ENCODE measurements at regions not wholly inside any gene's neighbourhood (a gene's known extent, or its start where the extent isn't known, plus 50 kb on each side); places are given as distances from the start of the nearest gene placed in this dataset.

DNA sequence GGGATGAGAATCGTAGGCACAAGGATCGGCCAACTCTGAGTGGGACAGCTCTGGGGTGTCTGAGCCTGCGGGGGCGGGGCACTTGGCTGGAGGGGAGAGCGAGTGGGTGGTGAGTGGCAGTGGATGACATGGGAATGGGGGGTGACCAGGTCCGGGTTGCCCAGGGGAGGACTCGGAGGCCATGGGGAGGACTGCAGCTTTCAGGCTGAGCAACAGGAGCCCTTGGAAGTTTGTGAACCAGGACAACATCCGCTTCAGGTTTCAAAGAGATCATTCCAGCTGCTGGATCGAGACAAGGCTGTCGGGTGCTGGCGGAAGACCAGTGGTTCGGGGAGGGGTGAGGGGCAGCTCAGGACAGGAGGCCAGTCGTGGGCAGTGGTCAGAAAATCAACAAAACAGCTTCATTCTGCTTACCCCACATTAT lies 124.4 kb upstream of the IRF2BP2 start:
- DNase-seq (ENCODE audit: low read depth, low spot score): no peak
- no peak overlapping the region for H3K27ac ChIP-seq

DNA sequence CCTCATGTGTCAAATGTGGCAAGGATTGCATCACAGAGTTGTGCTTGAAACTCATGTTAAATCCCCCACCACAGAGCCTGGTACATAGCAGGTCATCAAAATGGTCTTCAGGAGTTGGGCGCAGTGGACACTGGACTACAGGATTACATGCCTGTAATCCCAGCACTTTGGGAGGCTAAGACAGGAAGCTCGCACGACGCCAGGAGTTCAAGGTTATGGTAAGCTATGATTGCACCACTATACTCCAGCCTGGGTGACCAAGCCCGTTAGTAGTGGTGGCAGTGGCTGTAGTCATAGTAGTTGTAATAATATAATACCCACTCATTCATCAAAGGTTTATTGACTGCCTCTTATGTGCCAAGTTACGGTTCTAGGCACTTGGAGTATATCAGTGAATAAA lies 123.4 kb upstream of the IRF2BP2 start:
- no peak for DNase-seq (ENCODE audit: low read depth, low spot score)
- no peak overlapping the region for H3K27ac ChIP-seq

DNA sequence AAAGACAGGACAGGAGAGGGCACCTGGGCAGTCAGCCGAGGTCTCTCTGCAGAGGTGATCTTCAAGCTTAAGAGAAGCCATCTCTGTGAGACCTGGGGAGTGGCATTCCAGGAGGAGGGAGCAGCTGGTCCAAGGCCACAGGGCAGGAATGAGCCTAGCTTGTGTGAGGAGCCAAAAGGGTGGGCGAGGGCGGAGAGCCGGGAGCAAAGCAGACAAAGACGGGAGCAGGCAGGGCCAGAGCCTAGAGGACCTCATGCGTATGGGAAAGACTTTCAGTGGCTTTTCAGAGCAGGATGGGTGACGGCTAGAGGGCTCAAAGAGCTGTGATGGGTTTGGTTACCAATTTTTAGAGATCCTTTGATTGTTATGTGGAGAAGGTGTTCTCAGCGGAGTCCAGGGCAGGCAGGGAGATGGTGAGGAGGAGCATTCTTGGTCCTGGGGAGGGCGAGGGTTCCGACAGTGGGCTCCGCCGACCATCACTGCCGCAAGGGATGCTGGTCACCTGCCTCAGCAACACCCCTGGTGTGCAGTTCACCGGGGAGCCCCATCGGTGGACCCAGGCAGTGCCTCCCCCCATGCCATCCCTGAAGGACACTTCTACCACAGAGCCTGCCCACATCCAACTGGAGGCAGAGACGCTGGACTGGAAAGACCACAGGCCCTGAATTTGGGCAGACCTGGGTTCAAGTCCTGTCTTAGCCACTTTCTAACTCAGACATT lies 122.9 kb upstream of the IRF2BP2 start:
- DNase-seq (ENCODE audit: low read depth, low spot score): no peak
- no peak overlapping the region for H3K27ac ChIP-seq

DNA sequence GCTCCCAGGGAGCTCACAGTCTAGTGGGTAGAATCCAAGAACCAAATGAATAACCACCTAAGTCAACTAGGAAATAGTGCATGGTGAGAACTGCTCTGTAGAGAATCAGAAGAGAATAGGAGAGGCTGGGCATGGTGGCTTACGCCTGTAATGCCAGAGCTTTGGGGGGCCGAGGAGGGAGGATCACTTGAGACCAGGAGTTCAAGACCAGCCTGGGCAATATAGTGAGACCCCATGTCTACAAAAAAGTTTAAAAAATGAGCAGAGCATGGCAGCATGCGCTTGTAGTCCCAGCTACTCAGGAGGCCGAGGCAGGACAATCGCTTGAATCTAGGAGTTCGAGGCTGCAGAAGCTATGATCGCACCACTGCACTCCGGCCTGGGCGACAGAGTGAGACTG lies 122.3 kb upstream of the IRF2BP2 start:
- peak overlapping the region; percentile 68 for H3K27ac ChIP-seq
- no peak for DNase-seq (ENCODE audit: low read depth, low spot score)

DNA sequence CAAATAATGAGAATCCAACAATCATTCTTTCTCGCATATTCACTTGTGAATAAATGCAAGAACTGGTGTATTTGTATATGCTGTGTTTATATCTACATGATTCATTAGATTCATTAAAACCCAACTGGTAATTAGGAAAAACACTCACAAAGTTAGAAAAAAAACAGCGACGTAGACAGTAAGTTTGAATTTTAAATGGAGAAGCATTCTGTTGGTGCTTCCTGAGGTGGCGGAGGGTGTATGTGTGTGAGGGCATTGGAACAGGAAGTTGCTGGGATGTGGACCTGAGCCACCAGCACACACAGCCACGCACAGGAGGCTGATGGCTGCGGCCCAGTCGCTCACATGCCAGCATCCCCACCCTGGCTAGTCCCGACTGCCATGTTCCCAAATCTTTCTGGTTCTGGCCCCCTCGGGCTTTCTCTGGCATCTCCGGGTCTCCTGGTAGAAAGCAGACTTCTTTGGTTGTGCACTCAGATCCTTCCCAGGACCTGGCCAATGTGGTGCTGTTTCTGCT lies 121.6 kb upstream of the IRF2BP2 start:
- H3K27ac ChIP-seq: peak overlapping the region; percentile 68
- no peak for DNase-seq (ENCODE audit: low read depth, low spot score)

DNA sequence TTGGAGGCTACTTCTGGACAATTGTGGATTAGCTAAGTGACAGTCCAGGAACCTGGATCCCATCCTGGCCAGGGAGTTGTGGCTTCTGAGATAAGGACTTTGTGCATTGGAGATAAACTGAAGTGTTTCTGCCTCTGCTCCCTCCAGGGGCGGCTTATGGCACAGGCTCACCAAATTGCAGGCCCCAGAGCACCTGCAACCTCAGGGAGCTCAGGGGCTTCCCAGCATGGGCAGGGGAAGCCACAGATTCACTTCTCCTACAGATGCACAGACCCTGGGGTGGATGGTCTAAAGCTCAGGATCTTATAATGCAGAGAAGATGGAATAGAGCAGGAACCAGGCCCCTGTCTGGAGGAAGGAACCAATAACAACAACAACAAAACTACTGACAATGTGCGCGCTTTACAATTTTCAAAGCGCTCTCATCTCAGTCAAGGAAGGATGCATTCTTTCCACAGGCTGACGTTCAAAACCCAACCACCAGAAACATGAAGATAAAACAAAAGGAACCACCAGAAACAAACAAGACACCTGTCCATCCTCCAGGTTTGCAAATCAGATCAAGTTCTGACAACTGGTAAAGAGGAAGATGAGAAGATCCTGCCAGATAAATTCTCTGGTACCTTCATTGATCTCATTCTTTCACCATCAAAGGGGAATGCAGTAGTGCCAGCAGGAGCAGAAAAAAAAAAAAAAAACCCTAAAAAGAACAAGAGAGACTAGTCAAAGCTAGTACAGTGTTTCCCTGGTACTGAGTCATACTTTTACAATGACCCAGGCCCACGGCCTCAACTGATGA lies 121.0 kb upstream of the IRF2BP2 start:
- peak overlapping the region; percentile 68 for H3K27ac ChIP-seq

DNA sequence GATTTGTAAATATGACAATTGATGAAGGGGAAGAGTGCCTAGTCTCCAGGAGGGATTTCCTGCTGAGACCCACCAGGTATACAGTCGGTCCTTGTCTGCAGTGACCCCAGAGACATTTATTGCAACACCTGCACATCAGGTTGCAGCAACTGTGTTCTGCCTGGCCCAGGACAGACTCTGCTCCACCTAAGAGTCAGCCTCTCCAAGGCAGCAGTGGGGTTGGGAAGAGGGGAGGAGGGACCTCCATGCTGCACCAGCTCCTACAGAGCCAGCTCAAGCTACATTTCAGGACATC lies 120.4 kb upstream of the IRF2BP2 start:
- no peak overlapping the region for H3K27ac ChIP-seq
- DNase-seq (ENCODE audit: low read depth, low spot score): no peak

More for the DNA sequence above, 121.0 kb upstream of the IRF2BP2 start:
- DNase-seq (ENCODE audit: low read depth, low spot score): peak; percentile 78

DNA sequence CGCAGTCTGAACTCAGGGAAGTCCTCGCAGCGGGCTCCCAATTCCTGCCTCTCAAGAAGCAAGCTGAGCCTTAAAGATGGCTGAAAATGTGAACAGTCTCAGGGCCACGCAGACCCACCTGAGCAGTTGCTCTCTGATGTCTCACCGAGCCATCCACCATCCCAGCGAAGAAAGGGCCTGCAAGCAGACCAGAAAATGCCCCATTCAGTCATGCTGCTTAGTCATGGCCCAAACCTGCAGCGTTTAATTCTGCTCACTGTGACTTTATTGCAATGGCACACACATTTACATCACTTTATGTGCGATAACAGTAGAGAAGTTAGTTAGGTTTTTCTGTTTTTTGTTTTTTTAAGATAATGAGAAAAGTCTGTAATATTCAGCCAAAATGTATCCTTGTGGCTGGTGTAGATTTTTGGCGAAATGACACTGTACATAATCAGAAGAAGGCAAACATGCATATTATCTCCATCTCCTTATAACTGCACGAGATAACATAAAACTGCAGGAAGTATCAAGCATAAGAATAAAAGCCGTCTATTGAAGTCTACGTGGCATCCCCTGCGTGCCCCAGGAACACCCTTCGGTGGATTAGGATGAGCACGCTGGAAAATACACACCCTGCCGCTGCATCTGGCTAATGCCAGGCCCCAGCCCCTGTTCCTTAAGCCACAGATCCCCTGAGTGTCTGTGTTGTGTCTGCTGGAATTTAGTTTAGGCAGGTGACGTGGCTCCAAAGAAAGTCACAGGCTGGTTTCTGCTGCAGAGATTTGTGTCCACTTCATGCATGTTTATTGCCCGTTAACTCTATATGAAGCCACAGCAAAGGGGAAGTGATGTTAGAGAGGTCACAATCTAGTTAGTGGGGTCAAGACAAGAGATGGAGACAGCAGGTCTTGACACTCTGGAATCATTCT lies 119.8 kb upstream of the IRF2BP2 start:
- no peak for DNase-seq (ENCODE audit: low read depth, low spot score)
- H3K27ac ChIP-seq: no peak overlapping the region

DNA sequence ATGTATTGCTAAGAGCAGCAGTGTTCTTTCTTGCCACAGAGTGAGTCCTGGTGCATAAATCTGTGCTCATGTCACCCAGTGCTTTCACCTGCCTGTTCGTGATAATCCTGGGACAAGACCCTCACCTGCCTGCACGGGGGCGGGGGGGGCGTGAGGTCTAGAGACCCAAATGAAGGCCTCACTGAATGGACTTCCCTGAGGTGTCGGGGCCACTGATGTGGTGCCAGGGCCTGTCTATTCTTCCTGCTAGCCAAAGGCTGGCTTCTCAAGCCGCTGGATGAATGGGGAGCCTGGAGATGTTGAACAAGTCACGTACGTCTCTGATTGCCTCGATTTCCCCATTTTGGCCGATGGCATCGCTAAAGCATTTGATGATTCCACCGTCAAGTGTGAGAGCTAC lies 118.8 kb upstream of the IRF2BP2 start:
- DNase-seq (ENCODE audit: low read depth, low spot score): no peak
- H3K27ac ChIP-seq: no peak overlapping the region

DNA sequence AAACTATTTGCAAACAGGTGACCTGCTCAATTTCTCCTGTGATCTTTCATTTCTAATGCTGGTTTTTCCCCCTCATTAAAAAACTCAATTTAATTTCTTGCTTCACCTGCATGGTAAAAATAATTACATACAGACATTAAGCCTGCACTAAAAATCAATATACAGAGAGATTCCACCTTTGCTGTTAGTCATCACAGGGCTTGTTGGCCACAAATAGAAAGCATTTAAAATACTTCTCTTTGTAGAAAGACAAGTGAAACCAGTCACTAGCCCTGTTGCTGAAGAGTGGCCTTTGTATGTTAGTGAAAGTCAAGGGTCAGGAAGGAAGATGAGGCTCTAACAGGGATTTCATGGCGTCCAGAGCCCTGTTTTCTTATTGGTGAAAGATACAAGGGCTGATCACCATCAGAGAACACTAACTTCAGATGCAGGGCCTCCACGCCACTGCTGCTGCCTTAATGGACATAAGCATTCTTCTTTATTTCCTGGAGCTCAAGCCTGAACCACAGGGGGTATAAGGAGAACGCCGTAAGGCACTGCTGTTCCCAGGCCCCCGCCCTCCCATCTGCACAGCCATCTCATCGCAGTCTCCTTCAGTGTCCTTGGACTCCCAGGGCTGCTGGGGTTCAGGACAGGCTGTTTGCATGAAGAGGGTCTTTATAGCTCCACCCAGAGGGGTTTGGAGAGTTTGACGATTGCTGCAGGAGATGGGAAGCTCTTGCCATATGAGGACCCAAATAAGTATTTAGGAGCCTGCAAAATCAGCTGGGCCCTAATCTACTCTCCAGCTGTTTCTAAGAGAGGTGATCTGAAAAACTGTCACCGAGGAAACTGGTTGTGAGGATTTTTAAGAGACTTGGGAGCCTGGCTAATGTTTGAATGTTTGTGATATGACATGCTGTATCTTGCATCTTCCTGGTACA lies 117.3 kb upstream of the IRF2BP2 start:
- DNase-seq (ENCODE audit: low read depth, low spot score): no peak
- H3K27ac ChIP-seq: peak overlapping the region; percentile 99

DNA sequence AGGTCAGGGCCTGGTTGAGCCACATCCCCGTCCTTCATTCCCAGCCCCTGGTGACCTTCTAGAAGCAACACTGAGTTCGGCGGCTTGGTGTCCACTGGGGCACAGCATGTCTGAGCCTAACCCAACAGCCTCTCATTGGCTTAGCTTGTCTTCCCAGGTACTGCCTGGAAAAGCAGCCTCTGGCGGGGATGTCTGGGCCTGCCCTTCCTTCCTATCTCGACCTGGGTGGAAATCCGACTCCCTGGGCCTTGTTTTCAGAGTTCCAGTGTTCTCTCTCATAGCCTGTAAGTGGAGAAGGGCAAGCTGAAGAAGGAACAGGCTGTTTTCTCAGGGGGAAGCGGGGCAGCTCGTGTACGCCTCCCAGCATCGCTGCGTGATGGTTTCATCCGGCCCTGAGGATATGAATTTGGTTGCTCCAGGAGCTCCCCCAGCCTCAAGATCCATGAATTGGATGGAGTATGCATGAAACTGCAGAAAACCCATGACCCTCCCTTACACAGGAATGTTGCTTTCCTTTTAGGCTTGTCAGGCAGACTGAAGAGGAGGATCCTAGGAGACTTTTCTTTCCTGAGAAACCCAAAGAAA lies 116.5 kb upstream of the IRF2BP2 start:
- no peak for DNase-seq (ENCODE audit: low read depth, low spot score)
- H3K27ac ChIP-seq: peak overlapping the region; percentile 99

DNA sequence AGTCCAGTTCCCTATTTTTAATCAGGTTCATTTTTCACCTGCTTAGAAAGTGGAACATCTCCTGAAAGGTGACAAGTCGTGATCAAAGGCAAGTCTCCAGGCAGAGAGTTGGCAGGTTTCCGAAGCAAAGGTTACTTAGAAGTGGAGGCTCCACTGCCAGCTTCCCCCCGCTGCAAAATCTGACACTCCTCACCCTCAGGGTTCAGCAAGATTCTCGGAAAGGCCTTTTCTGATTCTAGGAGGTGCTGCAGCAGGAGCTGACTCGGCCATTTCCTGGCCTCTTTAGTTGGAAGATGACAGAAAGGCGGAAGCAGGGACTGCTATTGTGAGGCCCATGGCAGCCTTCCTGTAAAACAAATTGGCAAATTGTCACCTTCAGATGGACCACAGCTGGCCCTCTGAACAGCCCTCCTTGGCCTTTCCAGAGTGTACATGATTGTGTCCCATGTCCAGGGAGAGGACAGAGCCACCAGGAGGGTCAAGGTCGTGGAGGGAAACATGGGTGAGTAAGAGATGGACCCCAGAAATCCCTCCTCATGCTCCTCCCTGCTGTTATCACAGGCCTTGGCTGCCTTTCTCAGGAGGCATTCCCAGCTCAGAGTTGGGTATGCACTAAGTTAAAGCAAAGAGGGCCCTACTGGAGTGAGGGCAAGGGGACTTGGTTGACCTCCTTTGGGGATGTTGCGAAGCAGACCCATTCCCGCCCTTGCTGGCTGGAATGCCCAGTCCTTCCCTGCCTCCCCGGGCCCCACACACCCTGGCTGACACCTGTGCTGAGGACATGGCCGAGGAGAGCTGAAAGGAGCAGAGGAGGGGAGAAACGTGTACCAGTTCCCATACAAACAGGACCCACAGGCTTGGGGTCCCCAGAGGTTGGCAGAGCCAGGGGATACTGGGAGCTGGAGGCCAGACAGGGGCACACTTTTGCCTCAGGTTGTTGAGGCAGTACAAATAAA lies 115.5 kb upstream of the IRF2BP2 start:
- H3K27ac ChIP-seq: peak overlapping the region; percentile 99
- no peak for DNase-seq (ENCODE audit: low read depth, low spot score)

DNA sequence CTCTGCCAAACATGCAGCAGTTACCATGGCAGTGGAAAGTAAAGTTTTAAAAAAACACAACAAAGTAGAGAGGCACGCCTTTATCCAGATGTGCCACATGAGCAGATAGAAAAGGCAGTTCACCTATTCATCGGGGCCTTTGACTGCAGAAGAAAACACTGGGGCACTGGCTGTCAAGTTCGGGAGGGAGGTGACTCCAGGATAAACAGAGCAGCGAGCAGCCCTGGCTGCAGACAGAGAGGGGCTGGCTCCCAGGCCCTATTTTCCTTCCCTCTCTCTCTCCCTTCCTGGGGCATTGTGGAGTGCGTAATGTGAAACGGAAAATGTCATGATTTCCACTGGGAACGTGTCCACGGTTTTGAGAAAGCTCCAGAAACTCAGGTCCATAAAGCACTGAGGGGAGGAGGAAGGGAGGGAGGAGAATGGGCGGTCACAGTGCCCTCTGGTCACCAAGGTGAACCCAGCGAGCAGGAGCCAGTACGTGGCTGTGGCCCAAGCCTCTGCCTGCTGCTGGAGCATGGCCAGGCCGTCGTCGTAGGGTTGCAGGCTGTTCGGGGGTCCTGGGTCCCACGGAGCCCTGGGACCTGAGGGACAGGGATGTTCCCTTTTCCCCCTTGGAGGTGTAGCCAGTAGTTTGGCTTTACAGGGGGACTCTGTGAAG lies 114.7 kb upstream of the IRF2BP2 start:
- H3K27ac ChIP-seq: peak overlapping the region; percentile 99
- DNase-seq (ENCODE audit: low read depth, low spot score): no peak

DNA sequence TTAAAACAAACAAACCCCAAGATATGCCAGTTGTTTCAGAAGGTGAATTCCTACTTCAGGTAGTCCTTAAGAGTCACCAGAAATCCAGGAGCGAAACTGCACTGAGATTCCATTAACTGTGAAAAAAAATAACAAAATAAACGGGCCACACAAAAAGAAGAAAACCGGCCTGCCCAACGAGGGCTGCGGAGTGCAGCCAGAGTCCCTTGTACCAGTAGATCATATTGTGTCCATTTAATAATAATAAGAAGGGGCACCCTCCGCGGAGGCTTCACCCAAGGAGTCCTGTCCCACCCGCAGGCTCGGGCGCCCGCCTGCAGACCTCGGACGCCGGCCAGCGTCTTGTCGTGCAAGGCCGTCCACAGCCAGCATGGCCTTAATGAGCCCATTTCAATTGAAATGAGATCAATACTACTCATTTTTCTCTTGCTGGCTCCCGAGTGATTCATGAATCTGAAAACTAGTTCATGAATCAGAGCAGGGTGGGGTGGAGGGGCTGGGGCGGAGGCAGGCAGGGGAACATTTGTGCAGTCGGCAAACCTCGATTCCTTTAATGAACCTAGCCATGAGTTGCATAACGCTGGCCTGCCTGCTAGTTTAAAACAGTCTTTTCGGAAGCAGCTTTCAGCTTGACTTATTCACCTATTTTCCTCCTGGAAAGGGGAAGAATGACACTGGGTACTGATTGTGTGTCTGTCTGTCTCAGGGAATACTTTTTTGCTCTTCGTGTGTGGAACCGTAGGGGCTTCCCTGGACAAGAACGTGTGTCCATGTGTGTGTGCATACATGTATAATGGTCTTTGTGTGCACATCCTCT lies 113.1 kb upstream of the IRF2BP2 start:
- peak overlapping the region; percentile 99 for H3K27ac ChIP-seq
- peak; percentile 90 for DNase-seq (ENCODE audit: low read depth, low spot score)

DNA sequence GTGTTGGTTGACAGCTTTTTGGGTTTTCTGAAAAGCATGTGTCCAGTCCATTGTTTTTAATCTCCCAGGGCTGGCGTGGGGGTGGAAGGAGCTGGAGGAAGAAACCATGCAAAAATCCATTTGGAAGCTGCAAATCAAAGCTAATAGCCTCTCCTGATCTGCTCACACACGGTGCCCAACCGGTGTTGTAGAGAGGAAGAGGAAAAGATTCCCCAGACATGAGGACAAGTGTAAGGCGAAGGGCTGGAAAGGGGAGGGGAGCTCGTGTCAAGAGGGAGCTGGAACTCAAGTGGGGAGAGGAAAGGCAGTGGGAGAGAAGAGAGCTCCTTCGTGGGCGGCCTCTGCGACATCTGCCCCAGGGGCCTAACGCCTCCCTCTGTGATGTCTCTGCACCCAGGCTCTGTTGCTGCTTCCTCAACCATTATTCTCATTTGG lies 112.3 kb upstream of the IRF2BP2 start:
- no peak for DNase-seq (ENCODE audit: low read depth, low spot score)
- peak overlapping the region; percentile 99 for H3K27ac ChIP-seq

DNA sequence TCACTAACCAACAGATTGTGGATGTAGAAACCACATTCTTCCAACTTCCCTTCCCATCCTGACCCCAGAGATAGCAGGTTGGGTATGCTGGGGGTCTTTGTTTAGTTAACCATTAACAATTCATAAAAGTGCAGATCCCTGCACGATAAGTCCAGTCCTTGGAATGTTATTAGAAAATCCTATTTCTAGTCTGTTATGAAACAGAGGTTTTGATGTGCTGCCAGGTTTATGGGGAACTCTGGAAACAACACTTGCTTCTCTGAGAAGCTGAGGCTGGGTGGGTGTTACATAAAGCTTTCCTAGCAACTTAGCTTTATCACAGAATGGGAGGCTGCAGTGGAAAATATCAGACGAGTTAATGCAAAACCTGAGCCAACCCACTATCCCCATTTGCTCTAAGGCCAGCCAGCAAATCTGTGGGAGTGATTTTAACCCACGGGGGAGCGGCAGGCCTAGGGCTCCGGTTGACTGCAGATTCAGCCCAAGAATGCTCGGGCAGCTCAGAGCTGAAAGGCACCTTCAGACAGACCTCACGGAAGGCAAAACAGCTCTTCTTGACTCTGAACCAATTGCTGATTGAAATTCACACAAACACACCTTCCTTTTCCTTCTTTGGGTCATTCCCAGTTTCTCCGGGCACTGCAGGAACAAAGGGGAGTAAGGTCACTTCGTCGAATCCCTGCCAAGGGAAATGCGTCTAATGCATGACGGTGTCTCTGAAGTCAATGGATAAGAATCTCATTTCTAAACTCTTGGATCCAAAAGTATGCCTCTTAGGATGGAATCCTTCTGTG lies 111.7 kb upstream of the IRF2BP2 start:
- H3K27ac ChIP-seq: peak overlapping the region; percentile 99
- DNase-seq (ENCODE audit: low read depth, low spot score): no peak

Data from epithelial cell of prostate (primary cell).